ENCODE measurements at regions not wholly inside any gene's neighbourhood (a gene's known extent, or its start where the extent isn't known, plus 50 kb on each side); places are given as distances from the start of the nearest gene placed in this dataset.

DNA sequence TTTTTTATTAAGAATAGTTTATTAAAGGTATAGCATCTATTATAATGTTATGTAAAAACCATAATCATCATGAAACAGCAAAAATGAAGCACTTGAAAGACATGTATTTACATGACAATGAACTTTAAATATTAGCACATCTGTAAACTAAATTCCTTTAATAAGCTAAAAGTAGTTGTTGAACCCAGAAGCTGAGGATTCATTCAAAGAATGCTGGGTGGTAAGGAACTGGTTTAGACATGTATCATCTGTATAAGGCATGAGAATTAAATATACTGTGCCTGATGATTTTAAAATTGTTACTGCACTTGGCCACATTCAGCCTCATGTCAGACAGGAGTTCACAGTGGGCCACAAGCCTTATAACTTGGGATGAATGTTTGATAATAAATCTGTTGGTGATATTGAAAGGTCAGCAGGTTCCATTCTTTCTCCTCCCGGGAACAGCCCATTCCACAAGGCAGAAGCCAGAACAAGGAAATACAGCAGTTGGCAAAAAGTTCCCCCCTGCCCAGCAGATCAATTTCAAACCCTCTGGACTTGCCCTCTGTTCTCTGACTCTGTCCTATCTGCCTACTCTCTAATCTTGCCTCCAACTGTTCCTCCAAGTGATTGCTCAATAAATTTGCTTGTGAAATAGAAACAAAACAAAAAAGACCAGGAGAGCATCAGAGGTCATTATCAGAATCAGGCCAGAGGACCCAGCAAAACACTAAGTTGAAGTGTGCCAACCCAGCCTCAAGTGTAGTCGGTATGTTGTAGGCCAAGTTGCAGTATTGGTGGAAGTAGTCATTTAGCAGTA is 49.8 kb upstream of the TEX264 start:
- TF ChIP-seq, protein P1, sequence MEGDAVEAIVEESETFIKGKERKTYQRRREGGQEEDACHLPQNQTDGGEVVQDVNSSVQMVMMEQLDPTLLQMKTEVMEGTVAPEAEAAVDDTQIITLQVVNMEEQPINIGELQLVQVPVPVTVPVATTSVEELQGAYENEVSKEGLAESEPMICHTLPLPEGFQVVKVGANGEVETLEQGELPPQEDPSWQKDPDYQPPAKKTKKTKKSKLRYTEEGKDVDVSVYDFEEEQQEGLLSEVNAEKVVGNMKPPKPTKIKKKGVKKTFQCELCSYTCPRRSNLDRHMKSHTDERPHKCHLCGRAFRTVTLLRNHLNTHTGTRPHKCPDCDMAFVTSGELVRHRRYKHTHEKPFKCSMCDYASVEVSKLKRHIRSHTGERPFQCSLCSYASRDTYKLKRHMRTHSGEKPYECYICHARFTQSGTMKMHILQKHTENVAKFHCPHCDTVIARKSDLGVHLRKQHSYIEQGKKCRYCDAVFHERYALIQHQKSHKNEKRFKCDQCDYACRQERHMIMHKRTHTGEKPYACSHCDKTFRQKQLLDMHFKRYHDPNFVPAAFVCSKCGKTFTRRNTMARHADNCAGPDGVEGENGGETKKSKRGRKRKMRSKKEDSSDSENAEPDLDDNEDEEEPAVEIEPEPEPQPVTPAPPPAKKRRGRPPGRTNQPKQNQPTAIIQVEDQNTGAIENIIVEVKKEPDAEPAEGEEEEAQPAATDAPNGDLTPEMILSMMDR (IDR thresholded peaks at IDR 0.05; ENCODE audit: low read length): no peak
- TF ChIP-seq EZH2 (optimal IDR thresholded peaks at IDR 0.05; ENCODE audit: low read depth, low read length): no peak
- no peak for TF ChIP-seq EZH2phosphoT487 (IDR thresholded peaks at IDR 0.05; ENCODE audit: low read length)

Data from MM.1S (cell line).